ENCODE measurements at regions not wholly inside any gene's neighbourhood (a gene's known extent, or its start where the extent isn't known, plus 50 kb on each side); places are given as distances from the start of the nearest gene placed in this dataset.

DNA sequence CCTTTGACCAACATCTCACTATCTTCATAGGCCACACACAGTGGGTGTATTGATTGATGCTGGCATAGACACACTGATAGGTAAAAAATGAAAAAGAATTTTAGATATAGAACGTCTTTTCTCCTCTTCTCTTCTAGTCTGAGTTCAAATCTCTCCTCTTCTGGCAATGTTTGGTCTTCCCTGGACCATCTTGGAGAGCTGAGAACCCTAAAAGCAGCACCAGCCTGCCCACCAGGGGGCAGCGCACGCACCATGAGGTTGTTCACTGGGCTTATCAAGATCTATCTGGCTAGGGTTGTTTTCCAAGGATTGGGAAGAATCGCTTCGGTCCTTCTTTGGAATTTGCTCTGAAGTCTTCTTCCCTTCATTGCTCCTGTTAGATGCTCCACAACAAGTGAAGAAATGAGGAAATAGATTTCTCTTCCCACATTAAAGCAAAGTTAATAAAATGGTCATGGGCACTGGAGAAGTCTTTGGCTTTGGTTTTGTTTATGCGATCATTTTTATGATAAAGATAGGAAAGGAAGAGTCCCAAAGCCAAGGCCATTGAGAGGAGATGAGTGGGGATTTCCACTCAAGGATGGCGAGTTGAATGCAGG, 104.0 kb upstream of the OLIG2 start:
- no TSS peak for BruUV-seq (replicated peaks)
- no peaks in the 10 kb centered on the region; the same call in 1 of the 2 replicates for H3K9me3 ChIP-seq (ENCODE audit: control insufficient read depth, insufficient read depth, low read depth, low read length)
- in situ Hi-C loops (cut with HindIII; ENCODE audit: low pct_unique_long_range_greater_than_20kb, low sequenced_read_pairs) (no loop called here), intact Hi-C loops (cut with micrococcal nuclease; ENCODE audit: unreplicated experiment) (no loop called here)
- no peaks in the 10 kb centered on the region; the same call in none of the 2 replicates for H3K27me3 ChIP-seq (ENCODE audit: control insufficient read depth, insufficient read depth, low read length)
- no peaks in the 10 kb centered on the region for H3K4me1 ChIP-seq (ENCODE audit: control insufficient read depth, insufficient read depth, low read length)
- ATAC-seq (no peak), DNase-seq (ENCODE audit: low read depth, low spot score) (no peak)
- no peaks in the 10 kb centered on the region for H3K36me3 ChIP-seq (ENCODE audit: control insufficient read depth, insufficient read depth, low read length)
- no peak overlapping the region for H3K4me3 ChIP-seq (ENCODE audit: low read depth in 2 of 2, low read length in 2 of 2)
- TF ChIP-seq, protein P1, sequence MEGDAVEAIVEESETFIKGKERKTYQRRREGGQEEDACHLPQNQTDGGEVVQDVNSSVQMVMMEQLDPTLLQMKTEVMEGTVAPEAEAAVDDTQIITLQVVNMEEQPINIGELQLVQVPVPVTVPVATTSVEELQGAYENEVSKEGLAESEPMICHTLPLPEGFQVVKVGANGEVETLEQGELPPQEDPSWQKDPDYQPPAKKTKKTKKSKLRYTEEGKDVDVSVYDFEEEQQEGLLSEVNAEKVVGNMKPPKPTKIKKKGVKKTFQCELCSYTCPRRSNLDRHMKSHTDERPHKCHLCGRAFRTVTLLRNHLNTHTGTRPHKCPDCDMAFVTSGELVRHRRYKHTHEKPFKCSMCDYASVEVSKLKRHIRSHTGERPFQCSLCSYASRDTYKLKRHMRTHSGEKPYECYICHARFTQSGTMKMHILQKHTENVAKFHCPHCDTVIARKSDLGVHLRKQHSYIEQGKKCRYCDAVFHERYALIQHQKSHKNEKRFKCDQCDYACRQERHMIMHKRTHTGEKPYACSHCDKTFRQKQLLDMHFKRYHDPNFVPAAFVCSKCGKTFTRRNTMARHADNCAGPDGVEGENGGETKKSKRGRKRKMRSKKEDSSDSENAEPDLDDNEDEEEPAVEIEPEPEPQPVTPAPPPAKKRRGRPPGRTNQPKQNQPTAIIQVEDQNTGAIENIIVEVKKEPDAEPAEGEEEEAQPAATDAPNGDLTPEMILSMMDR (IDR thresholded peaks at IDR 0.05) = peak; percentile 40
- no peak for TF ChIP-seq SIN3A (IDR thresholded peaks at IDR 0.05; ENCODE audit: borderline replicate concordance, insufficient read depth, low read depth, low read length)
- no peak overlapping the region for H3K27ac ChIP-seq (ENCODE audit: low read length)
- ChIA-PET POLR2A (no interaction called here), CTCF (no interaction called here)

DNA sequence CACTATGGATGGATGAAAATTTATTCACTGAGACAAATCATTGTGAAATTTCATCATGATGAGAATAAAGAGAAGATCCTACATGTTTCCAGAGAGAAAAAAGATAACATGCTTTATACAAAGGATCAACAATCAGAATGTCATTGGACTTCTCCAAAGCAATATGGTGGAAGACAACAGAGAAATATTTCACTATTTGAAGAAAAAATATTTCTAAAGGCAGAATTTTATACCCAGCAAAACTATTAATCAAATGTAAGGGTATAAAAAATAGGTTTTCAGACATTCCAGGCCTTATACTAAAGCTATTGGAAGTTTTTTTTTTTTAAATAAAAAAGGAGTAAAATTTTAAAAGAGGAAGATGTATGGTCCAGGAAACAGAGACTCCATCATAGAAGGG, 100.6 kb upstream of the OLIG2 start:
- in situ Hi-C loops (cut with HindIII; ENCODE audit: low pct_unique_long_range_greater_than_20kb, low sequenced_read_pairs) = no loop called here
- no TSS peak for BruUV-seq (replicated peaks)
- H3K4me1 ChIP-seq (ENCODE audit: control insufficient read depth, insufficient read depth, low read length) = no peaks in the 10 kb centered on the region
- H3K27me3 ChIP-seq (ENCODE audit: control insufficient read depth, insufficient read depth, low read length) = peaks cover 3% of the 10 kb centered on the region; the same call in 1 of the 2 replicates
- H3K4me3 ChIP-seq (ENCODE audit: low read depth in 2 of 2, low read length in 2 of 2) = no peak overlapping the region
- ChIA-PET POLR2A (no interaction called here), CTCF (no interaction called here)
- DNase-seq (ENCODE audit: low read depth, low spot score) = no peak
- TF ChIP-seq SIN3A (IDR thresholded peaks at IDR 0.05; ENCODE audit: borderline replicate concordance, insufficient read depth, low read depth, low read length) (no peak), TCF7L2 (IDR thresholded peaks at IDR 0.05; ENCODE audit: low read depth, low read length) (no peak), POLR2AphosphoS5 (IDR thresholded peaks at IDR 0.05; ENCODE audit: low read depth, low read length) (no peak)
- TF ChIP-seq, protein P2, sequence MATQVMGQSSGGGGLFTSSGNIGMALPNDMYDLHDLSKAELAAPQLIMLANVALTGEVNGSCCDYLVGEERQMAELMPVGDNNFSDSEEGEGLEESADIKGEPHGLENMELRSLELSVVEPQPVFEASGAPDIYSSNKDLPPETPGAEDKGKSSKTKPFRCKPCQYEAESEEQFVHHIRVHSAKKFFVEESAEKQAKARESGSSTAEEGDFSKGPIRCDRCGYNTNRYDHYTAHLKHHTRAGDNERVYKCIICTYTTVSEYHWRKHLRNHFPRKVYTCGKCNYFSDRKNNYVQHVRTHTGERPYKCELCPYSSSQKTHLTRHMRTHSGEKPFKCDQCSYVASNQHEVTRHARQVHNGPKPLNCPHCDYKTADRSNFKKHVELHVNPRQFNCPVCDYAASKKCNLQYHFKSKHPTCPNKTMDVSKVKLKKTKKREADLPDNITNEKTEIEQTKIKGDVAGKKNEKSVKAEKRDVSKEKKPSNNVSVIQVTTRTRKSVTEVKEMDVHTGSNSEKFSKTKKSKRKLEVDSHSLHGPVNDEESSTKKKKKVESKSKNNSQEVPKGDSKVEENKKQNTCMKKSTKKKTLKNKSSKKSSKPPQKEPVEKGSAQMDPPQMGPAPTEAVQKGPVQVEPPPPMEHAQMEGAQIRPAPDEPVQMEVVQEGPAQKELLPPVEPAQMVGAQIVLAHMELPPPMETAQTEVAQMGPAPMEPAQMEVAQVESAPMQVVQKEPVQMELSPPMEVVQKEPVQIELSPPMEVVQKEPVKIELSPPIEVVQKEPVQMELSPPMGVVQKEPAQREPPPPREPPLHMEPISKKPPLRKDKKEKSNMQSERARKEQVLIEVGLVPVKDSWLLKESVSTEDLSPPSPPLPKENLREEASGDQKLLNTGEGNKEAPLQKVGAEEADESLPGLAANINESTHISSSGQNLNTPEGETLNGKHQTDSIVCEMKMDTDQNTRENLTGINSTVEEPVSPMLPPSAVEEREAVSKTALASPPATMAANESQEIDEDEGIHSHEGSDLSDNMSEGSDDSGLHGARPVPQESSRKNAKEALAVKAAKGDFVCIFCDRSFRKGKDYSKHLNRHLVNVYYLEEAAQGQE (IDR thresholded peaks at IDR 0.05; ENCODE audit: insufficient read depth in 1 of 2, low read depth in 2 of 2, low read length in 1 of 2) = no peak
- TF ChIP-seq, protein P1 (IDR thresholded peaks at IDR 0.05) = no peak
- intact Hi-C loops (cut with micrococcal nuclease; ENCODE audit: unreplicated experiment) = no loop called here
- no peak for ATAC-seq
- H3K36me3 ChIP-seq (ENCODE audit: control insufficient read depth, insufficient read depth, low read length) = no peaks in the 10 kb centered on the region
- no peaks in the 10 kb centered on the region; the same call in 1 of the 2 replicates for H3K9me3 ChIP-seq (ENCODE audit: control insufficient read depth, insufficient read depth, low read depth, low read length)
- no peak overlapping the region for H3K27ac ChIP-seq (ENCODE audit: low read length)

All from Panc1 (cell line).